ENCODE measurements at regions not wholly inside any gene's neighbourhood (a gene's known extent, or its start where the extent isn't known, plus 50 kb on each side); places are given as distances from the start of the nearest gene placed in this dataset.

DNA sequence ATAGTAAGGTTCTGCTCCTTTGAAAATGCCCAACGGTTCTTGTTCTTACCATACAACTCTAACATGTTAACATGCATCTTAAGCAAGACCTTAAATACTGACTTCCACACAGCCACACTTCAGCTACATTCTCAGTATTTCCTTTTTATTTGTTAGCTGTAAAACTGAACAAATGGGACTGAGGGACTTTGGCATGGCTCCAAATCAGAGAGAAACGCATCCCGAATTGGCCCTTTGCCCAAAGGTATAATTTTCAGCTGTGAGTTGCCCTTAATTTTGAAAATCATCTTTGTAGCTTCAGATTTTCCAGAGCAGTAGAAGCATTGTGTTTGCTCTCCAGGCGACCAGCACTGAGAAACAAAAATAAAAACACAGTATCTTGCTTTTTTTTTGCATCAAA is 56.4 kb downstream of the NEUROD6 start:
- no peak for TF ChIP-seq EZH2 (IDR thresholded peaks at IDR 0.05; ENCODE audit: insufficient read depth, poor library complexity, severe bottlenecking)
- no peak for TF ChIP-seq EZH2phosphoT487 (IDR thresholded peaks at IDR 0.05; ENCODE audit: insufficient read depth, low read depth)
